Heart left ventricle (tissue), 13 donors: ENCODE measurements at regions not wholly inside any gene's neighbourhood (a gene's known extent, or its start where the extent isn't known, plus 50 kb on each side); places are given as distances from the start of the nearest gene placed in this dataset.

ENCODE experiments used
- CTCF ChIP-seq, 12 donors: fragments of 200-600 bp; sonication (generic) in 4 of 12; IDR thresholded peaks; one replicate each; pipeline versions ENCODE4 v1.5.0 to v1.8.0; 2018 to 2022; ENCODE audit warnings: antibody characterized with exemption in 12 of 12, mild to moderate bottlenecking in 5 of 12
- POLR2A ChIP-seq, 2 donors: fragments of 450-650 bp; IDR thresholded peaks; one replicate each; pipeline ENCODE4 v1.6.1; 2017; ENCODE audit warnings: antibody characterized with exemption in 2 of 2, mild to moderate bottlenecking in 2 of 2, moderate library complexity in 2 of 2
- donor health status: ischemic (EF 13 %, LVEDD 7.1; RV severe dilation, severe dysfunction).
- donor health status: DM: no; HTN: yes; CAD: no.
- donor health status: DM: no; HTN: no; CAD: no.
- donor health status: ischemic (EF 25% LVEDD 6.9; RV normal size, moderate dysfunction).
- donor health status: ischemic (EF 25% LVEDD 5.7; RV mildly dilated, moderate dysfunction).
- donor health status: ischemic (EF 35%, LVEDD 5.7; RV mildly dilated, moderate dysfunction).
- donor health status: nonischemic (EF 11% LVEDD 7.7; RV severe dilation, severe dysfunction).
- donor health status: DM: yes; HTN: yes; CAD: no.
- donor health status: PGD.
- donor health status: ischemic (EF 29% LVEDD 5.4; RV normal size, mild dysfunction).
- donor health status: nonischemic (EF 23%, LVEDD 6.1; RV moderate dilation, normal function).

- TF ChIP-seq CTCF (IDR thresholded peaks at IDR 0.05), result no peak
- TF ChIP-seq POLR2A (IDR thresholded peaks at IDR 0.05), result no peak
Observed at GRCh38 chr1:239686386-239686785, 300.0 kb downstream of the CHRM3 start.
